Ascending aorta (tissue), 2 donors: ENCODE measurements at regions not wholly inside any gene's neighbourhood (a gene's known extent, or its start where the extent isn't known, plus 50 kb on each side); places are given as distances from the start of the nearest gene placed in this dataset.

Experiments
- DNase-seq, 2 donors: peaks; one replicate each; pipeline ENCODE4 v3.0.0-alpha.2; 2019; ENCODE audit warnings: low spot score in 2 of 2
- H3K27ac ChIP-seq, 2 donors: fragments of 200-600 bp; sonication (generic); one replicate each; pipeline ENCODE4 v1.5.1; 2016 to 2017; ENCODE audit warnings: mild to moderate bottlenecking in 1 of 2
- H3K27me3 ChIP-seq: fragments of 200-600 bp; sonication (generic); one replicate; pipeline ENCODE4 v1.5.1; 2017
- H3K36me3 ChIP-seq, 2 donors: fragments of 200-600 bp; sonication (generic); one replicate each; pipeline ENCODE4 v1.5.1; 2016
- H3K4me1 ChIP-seq, 2 donors: fragments of 200-600 bp; sonication (generic); one replicate each; pipeline ENCODE4 v1.5.1; 2016 to 2017; ENCODE audit warnings: mild to moderate bottlenecking in 1 of 2
- H3K4me3 ChIP-seq, 2 donors: fragments of 200-600 bp; sonication (generic); one replicate each; pipeline ENCODE4 v1.5.1; 2016 to 2017; ENCODE audit warnings: mild to moderate bottlenecking in 1 of 2
- H3K9me3 ChIP-seq, 2 donors: fragments of 200-600 bp; sonication (generic); one replicate each; pipeline ENCODE4 v1.5.1; 2016
- intact Hi-C: fragments of 100-400 bp; cut with DNase I; formaldehyde crosslinking; loops from one replicate; pipeline ENCODE4 v1.15.1; 2023
- TF ChIP-seq, protein P1 (sequence below), 3 experiments: fragments of 200-600 bp in 2 of 3; fragments of 450-650 bp in 1 of 3; sonication (generic) in 2 of 3; IDR thresholded peaks; one replicate each; pipeline ENCODE4 v1.5.1; 2016 to 2019; ENCODE audit warnings: antibody characterized with exemption in 3 of 3, mild to moderate bottlenecking in 1 of 3, moderate library complexity in 1 of 3

DNA sequence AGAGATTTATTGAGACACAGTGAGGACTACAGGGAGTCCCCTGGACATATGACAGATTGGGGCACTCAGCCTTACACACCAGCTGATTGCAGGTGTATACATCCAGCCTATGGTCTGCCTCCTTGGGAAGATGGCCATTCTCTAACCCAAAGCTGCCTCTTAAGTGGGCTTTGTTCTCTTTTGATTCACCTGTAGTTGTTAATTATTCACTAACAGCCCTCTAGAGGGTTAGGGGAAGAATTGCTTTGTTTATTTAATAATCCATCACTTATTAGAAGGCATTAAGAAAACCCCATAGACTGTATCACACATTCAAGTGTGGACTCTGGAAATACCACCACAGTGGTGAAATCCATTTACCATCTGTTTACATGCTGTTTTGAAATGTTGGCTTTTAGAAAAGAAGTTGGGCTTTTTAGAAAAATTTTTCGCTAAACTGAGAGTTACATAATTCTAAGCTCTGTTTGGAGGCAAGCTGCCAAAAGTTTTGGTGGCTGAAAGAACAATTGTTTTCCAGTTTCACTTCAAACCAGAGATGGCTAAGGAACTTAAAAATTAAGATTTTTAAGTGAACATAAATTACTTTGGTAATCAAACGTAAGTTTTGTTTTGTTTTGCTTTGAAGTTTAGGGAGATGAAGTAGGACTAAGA, 379.1 kb downstream of the ADRA2A start:
- TF ChIP-seq, protein P1, sequence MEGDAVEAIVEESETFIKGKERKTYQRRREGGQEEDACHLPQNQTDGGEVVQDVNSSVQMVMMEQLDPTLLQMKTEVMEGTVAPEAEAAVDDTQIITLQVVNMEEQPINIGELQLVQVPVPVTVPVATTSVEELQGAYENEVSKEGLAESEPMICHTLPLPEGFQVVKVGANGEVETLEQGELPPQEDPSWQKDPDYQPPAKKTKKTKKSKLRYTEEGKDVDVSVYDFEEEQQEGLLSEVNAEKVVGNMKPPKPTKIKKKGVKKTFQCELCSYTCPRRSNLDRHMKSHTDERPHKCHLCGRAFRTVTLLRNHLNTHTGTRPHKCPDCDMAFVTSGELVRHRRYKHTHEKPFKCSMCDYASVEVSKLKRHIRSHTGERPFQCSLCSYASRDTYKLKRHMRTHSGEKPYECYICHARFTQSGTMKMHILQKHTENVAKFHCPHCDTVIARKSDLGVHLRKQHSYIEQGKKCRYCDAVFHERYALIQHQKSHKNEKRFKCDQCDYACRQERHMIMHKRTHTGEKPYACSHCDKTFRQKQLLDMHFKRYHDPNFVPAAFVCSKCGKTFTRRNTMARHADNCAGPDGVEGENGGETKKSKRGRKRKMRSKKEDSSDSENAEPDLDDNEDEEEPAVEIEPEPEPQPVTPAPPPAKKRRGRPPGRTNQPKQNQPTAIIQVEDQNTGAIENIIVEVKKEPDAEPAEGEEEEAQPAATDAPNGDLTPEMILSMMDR (IDR thresholded peaks at IDR 0.05): no peak
- intact Hi-C loops: no loop called here

DNA sequence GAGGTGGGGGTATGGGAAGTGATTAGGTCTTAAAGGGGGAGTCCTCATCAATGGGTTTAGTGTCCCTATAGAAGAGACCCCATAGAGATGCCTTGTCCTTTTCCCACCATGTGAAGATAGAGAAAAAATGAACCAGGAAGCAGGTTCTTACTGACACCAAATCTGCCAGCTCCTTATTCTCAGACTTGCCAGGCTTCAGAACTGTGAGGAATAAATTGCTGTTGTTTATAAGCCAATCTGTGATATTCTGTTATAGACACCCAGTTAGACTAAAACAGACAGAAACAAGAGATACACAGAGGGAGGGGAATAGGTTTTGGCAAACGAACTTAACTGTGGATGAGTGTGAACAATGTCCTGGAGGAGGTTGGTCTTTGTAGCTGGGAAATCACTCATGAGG, 381.4 kb downstream of the ADRA2A start:
- Histone ChIP-seq H3K4me1 (no peaks in the 10 kb centered on the region), H3K9me3 (no peaks in the 10 kb centered on the region), H3K36me3 (no peaks in the 10 kb centered on the region), H3K4me3 (no peak overlapping the region), H3K27me3 (no peaks in the 10 kb centered on the region), H3K27ac (no peak overlapping the region)
- no peak for DNase-seq
- TF ChIP-seq, protein P1 (IDR thresholded peaks at IDR 0.05): no peak
- intact Hi-C loops: no loop called here

More for the DNA sequence above, 379.1 kb downstream of the ADRA2A start:
- Histone ChIP-seq H3K9me3 (no peaks in the 10 kb centered on the region), H3K4me1 (no peaks in the 10 kb centered on the region), H3K36me3 (no peaks in the 10 kb centered on the region), H3K27me3 (no peaks in the 10 kb centered on the region), H3K27ac (no peak overlapping the region), H3K4me3 (no peak overlapping the region)
- DNase-seq: no peak

DNA sequence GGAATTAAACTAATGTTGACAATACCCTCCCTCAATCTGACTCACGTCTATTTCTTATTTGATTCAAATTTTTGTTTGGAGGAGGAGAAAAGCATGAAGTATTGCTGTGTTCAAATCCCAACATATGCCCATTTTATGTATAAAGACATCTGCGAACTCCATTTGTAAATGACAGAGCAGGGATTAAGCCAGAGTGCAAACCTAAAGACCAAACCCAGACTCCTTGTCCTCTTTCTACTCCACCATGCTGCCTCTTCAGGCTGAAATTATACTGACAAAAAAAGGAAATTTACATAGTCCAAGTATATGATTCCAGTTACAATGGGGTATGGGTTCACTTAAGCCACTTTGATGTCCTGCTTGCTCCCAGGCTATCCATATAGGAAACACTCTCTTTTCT, 383.1 kb downstream of the ADRA2A start:
- no peak for DNase-seq
- H3K4me1 ChIP-seq: no peaks in the 10 kb centered on the region
- intact Hi-C loops: no loop called here
- no peaks in the 10 kb centered on the region for H3K36me3 ChIP-seq
- TF ChIP-seq, protein P1 (IDR thresholded peaks at IDR 0.05): no peak
- H3K4me3 ChIP-seq: no peak overlapping the region
- no peaks in the 10 kb centered on the region for H3K27me3 ChIP-seq
- no peaks in the 10 kb centered on the region for H3K9me3 ChIP-seq
- H3K27ac ChIP-seq: no peak overlapping the region

DNA sequence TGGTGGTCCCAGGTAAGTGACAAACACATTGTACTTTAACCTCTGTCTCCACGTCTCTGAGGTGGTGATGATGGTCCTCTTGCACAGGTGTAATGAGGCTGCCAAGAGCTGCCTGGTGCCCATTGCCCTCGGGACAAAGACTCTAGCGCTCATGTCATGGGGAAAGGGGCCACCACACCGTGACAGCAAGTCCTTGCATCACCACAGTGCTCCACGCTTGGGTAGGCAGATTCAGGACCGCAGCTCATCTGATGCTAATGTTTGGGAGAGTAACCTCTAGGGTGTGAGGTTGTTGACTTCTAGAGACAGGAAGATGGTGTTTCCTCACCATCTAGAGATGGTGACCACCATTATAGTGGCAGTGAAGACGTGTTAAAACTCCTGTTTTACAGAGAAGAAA, 395.6 kb downstream of the ADRA2A start:
- TF ChIP-seq, protein P1 (IDR thresholded peaks at IDR 0.05): no peak
- H3K4me1 ChIP-seq: no peaks in the 10 kb centered on the region
- H3K36me3 ChIP-seq: no peaks in the 10 kb centered on the region
- intact Hi-C loops: no loop called here
- H3K4me3 ChIP-seq: no peak overlapping the region
- no peak for DNase-seq
- no peaks in the 10 kb centered on the region for H3K27me3 ChIP-seq
- no peak overlapping the region for H3K27ac ChIP-seq
- H3K9me3 ChIP-seq: no peaks in the 10 kb centered on the region

DNA sequence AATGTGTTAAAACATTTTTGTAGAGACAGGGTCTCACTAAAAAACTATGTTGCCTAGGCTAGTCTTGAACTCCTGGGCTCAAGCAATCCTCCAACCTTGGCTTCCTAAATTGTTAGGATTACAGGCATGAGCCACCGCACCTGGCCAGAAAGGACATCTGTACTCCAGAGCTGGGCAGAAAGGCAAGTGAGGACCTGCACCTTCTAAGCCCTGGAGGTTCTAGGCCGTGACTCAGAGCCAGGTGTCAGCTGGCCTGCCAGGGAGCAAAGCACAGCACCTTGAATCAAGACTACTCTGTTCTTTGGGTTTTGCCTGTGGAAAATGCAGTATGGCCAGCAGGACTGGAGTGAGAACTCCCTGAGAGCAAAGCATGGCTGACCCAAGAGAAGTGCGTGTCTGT, 396.5 kb downstream of the ADRA2A start:
- no peaks in the 10 kb centered on the region for H3K4me1 ChIP-seq
- H3K4me3 ChIP-seq: no peak overlapping the region
- no peak overlapping the region for H3K27ac ChIP-seq
- intact Hi-C loops: no loop called here
- H3K27me3 ChIP-seq: no peaks in the 10 kb centered on the region
- H3K9me3 ChIP-seq: no peaks in the 10 kb centered on the region
- no peak for DNase-seq
- no peaks in the 10 kb centered on the region for H3K36me3 ChIP-seq
- TF ChIP-seq, protein P1 (IDR thresholded peaks at IDR 0.05): no peak

DNA sequence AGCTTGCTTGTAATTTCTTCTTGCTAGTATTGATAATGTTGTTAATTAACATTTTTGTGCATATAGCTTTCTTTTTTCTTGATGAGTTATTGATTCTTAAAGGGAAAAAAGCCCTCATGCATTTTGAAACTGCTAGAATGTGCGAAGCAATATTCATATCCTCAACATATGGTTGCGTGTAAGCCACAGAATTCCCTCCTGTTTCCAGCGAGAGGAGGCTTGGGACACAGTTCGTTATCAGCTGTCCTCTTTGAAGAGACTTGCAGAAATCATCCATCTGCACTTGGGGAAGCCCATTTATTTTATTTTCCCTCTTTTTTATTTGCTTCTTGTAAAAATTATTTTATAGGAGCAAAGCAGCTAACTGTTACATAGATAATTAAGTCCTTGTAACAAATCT, 398.0 kb downstream of the ADRA2A start:
- TF ChIP-seq, protein P1 (IDR thresholded peaks at IDR 0.05): no peak
- Histone ChIP-seq H3K9me3 (no peaks in the 10 kb centered on the region), H3K4me1 (no peaks in the 10 kb centered on the region), H3K27ac (no peak overlapping the region), H3K4me3 (no peak overlapping the region), H3K36me3 (no peaks in the 10 kb centered on the region), H3K27me3 (no peaks in the 10 kb centered on the region)
- intact Hi-C loops: no loop called here
- DNase-seq: no peak
